Dedifferentiated amniotic fluid mesenchymal stem cell (primary cell): ENCODE measurements at regions not wholly inside any gene's neighbourhood (a gene's known extent, or its start where the extent isn't known, plus 50 kb on each side); places are given as distances from the start of the nearest gene placed in this dataset.

Source experiments
- DNase-seq: peaks from one replicate; pipeline ENCODE4 v3.0.0-alpha.2; 2016; ENCODE audit errors: extremely low spot score

DNA sequence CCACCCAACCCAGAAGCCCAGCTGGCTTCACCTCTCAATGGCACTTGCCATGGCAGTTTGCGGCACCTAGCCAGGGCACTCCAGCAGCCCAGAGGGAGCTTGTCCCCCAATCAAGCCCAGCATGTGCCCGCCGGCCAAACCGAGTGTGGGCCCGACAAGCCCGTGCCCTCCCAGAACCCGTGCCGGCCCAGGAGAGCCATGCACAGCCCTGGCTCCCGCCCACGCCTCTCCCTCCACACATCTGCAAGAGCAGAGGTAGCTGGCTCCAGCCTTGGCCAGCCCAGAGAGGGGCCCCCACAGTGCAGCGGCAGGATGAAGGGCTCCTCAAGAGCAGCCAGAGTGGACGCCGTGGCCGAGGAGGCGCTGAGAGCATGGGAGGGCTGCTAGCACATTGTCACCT, 2278.0 kb upstream of the PCDH20 start:
- no peak for DNase-seq

DNA sequence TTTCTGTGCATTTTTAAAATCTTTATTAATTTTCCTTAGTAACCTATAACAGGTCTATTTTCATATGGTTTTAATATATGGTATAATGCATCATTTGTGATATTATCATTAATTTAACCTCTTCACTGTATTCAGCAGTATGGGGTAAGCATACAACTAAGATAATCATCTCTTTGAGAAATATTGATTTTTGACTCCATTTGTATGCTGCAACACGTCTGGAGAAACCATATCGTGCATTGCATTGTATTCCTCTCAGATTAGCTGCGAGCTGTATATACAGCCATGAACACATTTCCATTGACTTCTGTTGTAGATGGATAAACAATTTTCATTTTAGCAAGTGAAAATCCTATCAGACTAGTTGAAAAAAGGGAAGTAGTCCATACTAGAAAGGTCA, 2275.8 kb upstream of the PCDH20 start:
- DNase-seq, result no peak

DNA sequence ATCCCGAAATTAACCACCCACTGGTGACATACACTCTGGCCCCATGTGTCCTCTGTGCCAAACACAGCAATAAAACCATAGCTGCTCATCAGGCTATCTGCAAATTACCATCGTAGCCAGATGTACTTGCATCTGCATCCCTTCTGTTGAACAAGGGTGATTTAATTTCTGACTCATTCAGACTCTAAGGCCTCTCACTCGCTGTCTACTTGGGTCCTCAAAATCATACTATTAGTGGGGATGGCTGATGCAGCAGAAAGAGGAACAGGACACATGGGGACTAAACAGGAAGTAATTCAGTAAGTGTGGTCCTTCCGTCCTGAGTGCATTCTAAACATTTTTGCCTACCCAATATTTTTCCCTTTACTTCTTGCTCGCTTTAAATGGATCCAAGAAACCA, 2275.0 kb upstream of the PCDH20 start:
- DNase-seq, result no peak

DNA sequence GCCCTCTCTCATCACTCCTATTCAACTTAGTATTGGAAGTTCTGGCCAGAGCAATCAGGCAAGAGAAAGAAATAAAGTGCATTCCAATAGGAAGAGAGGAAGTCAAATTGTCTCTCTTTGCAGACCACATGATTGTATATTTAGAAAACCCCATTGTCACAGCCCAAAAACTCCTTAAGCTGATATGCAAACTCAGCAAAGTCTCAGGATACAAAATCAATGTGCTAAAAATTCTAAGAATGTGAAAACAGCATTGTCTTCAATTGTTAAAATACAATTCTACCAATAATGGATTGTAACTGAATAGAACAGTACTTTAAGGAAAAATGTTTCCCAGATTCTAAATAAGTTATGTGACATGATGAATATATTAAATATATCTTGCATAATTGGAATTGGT, 2269.2 kb upstream of the PCDH20 start:
- no peak for DNase-seq

DNA sequence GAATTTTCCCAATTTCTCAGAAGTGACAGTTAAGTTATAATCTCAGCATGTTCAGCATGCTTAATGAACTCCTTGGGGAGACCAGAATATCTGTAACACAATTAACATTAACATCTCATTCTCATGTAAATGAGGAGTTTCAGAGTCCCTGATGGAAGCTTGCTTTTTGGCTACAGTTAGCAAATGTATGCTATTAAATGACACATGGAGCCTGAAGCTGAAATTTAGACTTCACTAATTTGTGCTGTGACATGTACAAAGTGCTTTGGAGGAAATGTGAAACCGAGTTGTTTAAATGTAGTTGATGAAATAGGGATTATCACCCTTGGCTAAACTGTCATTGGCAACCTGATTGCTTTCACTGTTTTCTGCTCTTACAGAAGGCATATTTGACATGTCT, 2265.1 kb upstream of the PCDH20 start:
- DNase-seq, result no peak

DNA sequence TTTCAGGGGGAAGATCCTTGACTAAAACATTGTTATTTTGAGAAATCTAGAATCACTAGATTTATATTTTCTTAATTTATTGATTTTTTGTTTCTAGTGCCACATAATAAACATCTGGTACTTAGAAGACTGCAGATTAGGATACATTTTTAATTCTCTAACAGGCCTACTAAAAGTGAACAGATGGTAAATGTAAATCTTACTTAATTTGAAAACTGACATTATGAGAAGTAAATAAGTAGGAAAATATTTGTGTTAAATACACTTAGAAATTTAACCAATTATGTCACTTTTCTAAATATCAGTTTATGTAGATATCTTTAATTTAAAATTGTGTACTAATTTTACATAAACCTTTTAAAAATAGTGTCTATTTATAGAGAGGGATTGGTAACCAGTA, 2255.6 kb upstream of the PCDH20 start:
- DNase-seq, result no peak

DNA sequence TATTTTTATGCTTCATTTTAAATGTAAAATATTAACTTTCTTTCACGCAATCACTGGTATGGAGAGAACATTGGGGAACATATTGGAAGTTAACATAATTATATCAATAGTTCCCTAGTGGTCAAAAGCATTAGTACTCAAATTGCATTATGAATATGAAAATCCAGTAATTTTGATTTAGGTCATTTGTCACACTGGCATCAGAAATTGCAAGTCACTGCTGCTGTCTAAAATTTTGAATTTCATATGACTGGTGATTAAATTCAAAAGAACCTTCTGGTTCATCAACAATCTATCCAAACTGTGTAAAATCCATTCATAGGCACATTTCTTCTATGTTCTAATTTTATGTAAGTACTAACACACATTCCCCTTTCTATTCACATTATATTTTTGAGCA, 2235.7 kb upstream of the PCDH20 start:
- no peak for DNase-seq

DNA sequence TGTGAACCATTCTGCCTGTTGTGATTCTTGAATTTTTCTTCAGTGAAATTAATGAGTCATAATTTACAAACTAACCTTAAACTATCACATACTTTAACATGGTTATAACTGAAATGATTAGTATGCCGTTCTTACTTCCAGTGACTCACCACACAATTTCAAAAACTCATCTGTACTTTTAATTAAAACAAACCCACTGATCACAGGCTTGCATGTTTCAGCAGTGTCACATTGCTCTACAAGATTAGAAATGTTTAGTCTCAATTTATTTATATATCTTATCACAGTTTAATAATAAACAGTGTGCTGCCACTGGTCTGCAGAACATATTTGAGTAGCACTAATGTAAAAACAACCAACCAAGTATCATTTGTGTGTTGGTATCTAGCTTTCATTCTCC, 2227.9 kb upstream of the PCDH20 start:
- no peak for DNase-seq

DNA sequence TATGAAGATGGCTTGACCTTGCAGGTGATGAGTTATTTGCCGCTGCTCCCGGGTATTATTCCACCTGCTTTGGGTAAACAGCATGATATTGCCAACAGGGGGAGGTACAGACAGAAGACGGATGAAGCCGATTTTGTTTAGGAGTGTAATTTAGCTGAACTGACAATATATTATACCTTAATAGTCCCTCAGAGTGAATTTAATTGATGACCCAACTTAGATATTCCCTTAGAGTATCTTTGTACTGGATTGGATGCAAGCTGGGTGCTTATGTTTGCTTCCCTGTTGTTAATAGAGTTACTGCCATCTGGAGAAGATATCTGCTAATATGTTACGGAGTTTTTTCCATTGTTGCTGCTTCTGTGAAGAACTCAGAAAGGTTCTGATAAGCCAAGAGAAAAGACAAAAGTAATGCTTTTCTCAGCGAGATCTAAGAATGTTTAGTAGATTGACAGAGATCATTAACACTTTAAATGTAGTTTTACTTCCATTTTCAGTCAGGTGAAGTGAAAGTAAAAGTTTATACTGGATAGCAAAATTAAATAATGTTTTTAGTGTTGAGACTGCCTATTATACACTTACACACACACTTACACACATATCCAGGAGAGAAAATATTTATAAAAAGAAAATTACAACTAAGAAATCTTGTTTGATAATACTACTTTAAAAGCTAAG, 2220.8 kb upstream of the PCDH20 start:
- DNase-seq, result no peak

DNA sequence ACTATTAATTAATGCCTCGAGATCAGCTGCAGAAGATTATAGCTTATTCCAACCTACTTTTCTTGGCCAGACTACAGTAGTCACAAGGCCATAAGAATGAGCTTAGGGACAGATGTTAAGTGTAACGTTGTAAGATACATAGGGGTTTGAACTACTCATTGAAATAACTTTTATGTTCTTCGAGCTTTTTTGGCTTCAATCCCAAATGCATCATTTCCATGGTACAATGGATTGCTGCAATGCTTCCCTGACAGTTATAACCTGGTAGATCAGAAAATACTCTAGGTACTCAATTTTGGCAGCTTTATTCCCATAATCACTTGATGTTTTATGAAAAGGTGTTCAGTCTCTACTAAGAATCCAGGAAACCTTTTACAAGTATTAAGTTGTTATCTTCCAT, 2216.7 kb upstream of the PCDH20 start:
- DNase-seq, result no peak

DNA sequence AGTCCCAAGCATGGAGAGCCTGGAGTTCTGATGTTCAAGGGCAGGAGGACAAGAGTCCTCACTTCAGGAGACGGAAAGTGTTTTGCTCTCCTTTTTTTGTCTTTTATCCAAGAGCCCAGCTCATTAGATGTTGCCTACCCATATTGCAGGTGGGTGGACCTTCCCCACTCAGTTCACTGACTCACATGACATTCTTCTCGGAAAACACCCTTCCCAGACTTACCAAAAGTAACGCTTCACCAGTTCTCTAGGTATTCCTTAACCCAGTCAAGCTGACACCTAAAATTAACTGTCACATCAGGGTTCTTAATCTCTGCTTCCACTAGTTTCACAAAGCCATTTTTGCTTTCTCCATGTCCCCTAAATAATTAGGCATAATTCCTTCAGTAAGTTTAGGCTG, 2215.4 kb upstream of the PCDH20 start:
- DNase-seq, result no peak

DNA sequence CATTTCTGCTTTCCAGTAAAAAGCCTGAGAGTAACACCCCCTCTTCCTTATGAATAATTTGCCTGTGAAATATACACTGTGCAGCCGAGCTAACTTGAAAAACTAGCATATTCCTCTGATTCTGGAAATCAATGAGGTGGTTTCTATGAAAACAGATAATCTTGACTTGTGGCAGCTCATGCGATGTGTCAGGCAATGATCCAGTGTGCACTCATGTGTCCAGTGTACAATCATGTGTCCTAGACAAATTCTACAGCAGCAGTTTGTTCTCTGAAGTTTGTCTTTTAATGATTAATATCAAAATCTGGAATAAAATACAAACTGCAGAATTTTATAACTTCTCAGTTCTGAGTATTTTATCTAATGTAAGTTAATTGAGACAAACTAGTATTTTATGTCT, 2213.9 kb upstream of the PCDH20 start:
- no peak for DNase-seq

DNA sequence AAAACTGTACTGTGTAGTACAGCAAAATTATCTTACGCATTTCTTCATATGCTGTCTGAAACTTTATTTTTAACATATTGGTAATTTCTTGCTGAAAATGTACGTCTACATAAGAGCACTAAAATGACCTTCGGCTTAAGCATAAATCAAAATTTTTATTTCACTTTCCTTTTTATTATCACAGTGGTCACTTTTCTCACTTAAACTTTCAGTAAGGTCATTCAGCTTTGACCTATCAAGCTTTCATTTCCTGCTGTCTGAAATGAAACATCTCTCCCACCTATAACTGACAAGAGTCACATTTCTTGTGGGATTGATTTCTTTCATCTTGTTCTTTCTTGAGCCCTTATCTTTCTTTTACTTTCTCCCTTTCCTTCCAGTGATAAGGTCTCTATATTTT, 2212.7 kb upstream of the PCDH20 start:
- DNase-seq, result no peak

DNA sequence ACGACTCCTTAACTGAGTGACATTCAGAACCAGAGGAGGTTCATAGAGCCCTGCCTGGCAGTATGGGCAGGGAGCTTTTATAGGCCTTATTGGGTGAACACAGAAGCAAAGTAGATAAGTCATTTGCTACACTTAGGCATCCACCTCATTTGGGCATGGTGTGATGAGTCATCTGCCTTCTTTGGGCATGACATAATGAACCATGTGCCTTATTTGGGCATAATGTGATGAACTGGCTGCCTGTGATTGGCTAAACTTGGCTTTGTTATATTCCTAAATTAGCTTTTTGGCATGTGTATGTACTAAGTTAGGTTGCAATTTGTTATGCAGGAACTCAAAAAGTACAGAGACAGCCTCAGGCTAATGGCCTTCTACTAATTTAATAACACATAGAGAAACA, 2210.2 kb upstream of the PCDH20 start:
- no peak for DNase-seq

DNA sequence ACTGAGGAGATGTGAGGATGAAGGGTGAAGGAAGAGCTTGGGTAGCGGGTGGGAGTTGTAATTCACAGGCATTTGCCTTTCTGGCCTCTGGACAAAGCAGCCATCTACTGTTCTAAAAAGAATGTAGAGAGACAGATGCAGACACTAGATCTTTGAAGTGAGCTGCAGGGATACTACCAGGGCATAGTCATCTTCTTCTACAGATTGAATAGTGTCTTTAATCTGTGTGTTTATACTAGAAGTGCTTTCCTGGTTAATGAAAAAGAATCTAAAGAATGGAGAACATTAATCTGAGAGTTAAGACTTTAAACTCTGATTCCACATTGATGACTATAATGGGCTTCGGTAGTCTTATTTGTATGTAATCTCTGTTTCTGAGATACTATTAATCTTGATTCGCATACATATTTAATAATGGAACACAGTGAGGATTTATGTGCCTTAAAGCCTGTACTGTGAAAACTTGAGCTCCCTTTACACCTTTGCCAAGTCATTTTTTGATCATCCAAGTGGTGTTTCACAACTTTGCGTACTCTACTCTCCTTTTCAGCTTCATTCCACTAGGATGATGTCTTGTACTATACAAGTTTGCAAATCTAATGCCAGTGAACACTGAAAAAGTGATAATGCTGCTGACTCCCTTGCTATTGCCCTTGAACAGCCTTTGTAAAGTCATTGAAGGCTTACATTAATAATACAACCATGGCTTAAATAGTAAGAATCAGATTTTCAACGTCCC, 2199.4 kb upstream of the PCDH20 start:
- DNase-seq, result no peak

DNA sequence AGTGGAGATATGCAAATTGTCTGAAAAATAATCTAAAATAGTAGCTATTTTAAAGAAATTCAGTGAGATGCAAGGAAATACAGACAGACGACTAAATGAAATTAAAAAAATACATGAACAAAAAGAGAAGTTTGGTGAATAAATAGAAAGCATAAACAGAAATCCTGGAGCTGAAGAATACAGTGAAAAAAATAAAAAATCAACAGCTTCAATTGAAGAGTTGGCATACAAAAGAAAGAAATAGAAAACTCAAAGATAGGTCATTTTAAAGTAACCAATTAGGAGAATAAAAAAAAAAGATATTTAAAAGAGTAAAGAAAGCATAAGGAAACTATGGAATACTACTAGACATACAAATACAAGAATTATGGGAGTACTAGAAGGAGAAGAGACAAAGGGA, 2191.5 kb upstream of the PCDH20 start:
- no peak for DNase-seq

DNA sequence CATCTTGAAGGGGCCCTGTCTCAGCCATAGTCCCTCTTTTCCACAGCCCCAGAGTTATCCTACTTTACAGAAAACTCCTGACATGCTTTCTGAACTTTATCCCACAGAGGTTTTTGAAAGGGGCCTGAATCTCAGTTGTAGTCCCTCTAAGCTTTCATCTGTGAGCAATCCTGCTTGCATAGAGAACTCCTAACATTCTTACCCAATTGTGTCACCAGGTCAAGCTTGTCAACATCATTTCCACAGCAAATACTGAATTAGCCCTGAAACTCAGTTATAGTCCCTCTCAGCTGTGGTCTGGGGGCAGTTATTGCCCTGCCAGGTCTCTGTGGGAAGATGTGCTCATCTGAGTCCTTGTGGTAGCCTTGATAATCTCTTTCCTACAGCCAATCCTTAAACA, 2190.3 kb upstream of the PCDH20 start:
- DNase-seq, result no peak

DNA sequence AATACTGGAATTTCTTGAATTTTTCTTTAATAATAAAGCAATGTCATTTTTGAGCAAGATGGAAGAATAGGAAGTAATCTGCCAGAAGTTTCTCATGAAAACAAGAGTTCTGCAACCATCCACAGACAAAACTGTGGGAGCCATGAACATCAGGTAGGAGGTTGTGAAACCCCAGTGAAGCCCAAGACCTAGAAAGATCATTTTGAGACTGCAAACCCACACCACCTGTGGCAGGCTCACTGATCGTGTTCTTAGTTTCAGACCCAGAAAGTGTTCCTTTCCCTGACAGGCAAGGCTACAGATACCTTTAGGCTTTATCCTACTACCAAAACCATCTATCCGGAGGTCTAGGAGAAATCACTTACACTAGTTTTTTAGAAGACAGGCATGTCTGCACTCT, 2189.8 kb upstream of the PCDH20 start:
- no peak for DNase-seq

DNA sequence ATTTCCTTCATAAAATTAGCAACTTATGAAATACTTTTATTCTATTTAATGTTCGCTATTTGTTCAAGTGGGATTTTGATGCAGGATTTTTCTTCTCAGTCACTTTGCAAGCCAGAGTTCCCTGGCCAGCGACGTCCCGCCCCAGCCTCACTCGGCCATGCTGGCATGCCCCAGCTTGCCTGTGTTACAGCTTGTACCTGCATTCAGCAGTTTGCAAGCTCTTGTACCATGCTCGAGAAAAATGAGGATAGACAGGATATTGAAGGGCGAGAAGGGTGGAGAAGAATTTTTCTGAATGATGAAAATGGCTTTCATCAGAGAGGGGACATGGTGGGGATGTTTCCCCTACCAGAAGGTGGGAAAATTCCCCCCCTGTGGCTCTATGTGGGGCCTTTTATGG, 2180.2 kb upstream of the PCDH20 start:
- no peak for DNase-seq

DNA sequence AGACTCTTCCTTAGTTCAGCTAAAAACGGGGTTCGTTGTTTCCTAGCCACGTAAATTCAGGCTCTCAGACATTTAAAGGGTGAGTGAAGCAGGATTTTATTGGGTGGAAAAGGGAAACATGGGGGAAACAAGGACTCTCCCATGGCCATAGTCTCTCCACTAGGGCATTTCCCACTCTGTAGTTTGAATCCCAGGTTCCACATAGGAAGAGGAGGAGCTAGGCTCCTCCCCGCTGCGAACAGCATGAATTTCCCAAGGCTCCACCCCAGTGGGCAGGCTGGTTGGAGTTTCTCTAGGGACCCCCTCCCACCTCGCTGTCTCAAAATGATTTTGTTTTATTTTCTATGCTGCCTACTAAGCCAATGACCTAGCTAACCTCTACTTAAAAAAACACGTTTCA, 2170.8 kb upstream of the PCDH20 start:
- no peak for DNase-seq

DNA sequence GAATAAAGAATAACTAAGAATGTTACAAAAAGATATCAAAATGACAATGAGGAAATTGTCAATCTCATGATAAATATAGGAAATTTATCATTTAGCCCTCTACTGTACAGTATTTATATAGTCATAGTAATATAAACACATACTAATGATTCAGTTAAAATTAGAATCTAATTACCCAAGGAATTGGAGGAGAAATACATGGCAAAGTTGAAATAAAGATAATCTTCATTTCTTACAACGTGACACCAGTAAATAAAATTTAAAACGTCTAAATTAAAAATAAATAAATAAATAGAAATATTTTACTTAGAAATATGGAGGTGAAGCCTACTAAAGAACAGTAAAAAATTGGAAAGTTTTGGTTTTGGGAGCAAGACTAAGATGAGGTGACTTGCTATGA, 2163.1 kb upstream of the PCDH20 start:
- DNase-seq, result no peak

DNA sequence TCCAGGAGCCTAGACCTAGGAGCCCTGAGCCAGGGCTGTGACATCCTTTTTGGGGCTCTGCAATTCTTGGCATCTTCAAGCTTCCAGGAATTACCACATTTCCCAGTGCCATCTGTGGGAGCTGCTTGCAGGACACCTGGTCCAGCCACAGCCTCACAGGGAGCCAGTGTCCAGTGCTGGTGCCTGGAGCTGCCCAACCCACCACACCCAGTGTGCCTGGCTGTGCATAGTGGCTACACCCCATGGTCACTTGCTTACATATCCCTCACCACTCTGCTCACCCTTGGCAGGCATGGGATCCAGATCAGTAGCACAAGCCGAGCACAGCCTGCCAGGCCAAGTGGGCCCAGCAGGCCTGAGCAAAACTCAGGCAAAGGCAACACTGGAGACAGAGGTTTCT, 2151.4 kb upstream of the PCDH20 start:
- DNase-seq, result no peak

DNA sequence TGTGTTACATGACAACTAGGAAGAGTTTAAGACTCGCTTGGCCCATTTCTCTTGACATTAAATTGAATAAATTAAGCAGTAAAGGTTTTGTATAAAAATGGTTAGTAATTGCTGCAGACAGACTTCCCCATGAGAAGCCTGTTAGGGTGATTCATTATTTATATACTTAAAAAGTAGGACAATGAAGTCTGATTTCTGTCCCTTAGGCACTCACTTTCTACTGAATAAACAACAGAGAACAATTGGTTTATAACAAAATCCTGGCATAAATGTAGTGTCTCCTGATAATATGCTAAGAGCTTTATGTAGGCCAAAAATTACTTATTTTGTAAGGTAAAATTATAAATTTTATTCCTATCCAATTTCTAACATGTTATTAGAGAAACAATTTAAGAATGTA, 2138.5 kb upstream of the PCDH20 start:
- no peak for DNase-seq

DNA sequence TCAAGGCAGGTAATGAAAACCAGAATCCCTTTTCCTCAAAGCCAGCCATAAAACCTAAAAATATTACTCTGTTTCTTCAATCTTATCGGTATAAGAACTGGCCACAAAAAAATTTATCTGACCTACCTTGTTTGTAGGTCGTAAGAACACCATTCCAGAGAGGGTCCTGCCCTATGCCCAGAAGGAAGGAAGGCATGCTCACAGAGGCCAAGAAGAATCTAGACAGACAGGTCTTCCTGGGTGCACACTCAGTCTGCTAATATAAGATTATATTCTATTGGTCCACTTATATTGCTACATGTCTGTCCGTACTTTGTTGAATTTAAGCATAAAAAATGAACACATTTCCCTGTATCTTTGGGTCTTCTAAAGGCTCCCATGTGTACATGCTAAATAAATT, 2136.1 kb upstream of the PCDH20 start:
- DNase-seq, result no peak
